Pancreas (tissue), 10 donors: ENCODE measurements at regions not wholly inside any gene's neighbourhood (a gene's known extent, or its start where the extent isn't known, plus 50 kb on each side); places are given as distances from the start of the nearest gene placed in this dataset.

Source experiments
- ATAC-seq, 4 donors: fragments of 200-7000 bp; cut with Tn5 transposase; one replicate each; pipeline versions ENCODE4 v1.8.0 to v1.9.1; 2020; ENCODE audit warnings: mild to moderate bottlenecking in 4 of 4, moderate library complexity in 4 of 4
- DNase-seq, 6 donors: peaks; one replicate each; pipeline ENCODE4 v3.0.0-alpha.2; 2020
- FAIRE-seq: peaks from 2 replicates; lab custom pipeline; 2012; peaks lifted over from hg19 to GRCh38; lab: Jason Lieb, UNC
- H3K27ac ChIP-seq, 4 donors: fragments of 200-600 bp; sonication (generic); 1 replicate in 3 of 4; 2 replicates in 1 of 4; pipeline versions ENCODE4 v1.5.0 to v1.8.0; 2020
- H3K27me3 ChIP-seq, 4 donors: fragments of 200-600 bp; one replicate each; pipeline ENCODE4 v1.8.0; 2021
- H3K36me3 ChIP-seq, 3 donors: fragments of 200-600 bp; sonication (generic) in 1 of 3; one replicate each; pipeline versions ENCODE4 v1.5.0 to v1.8.0; 2020 to 2021
- H3K4me1 ChIP-seq, 3 donors: fragments of 200-600 bp; one replicate each; pipeline ENCODE4 v1.8.0; 2021
- H3K4me3 ChIP-seq, 4 donors: fragments of 200-600 bp; sonication (generic) in 2 of 4; one replicate each; pipeline versions ENCODE4 v1.5.0 to v1.8.0; 2020 to 2021
- H3K9me3 ChIP-seq, 4 donors: fragments of 200-600 bp; one replicate each; pipeline ENCODE4 v1.8.0; 2021
- CTCF ChIP-seq, 4 donors: fragments of 200-600 bp; sonication (generic) in 3 of 4; IDR thresholded peaks; one replicate each; pipeline versions ENCODE4 v1.5.0 to v1.8.0; 2021; ENCODE audit warnings: antibody characterized with exemption in 4 of 4
- WGBS, 2 donors: extraction: QIAGEN DNeasy Blood & Tissue Kit; methylation state at CpG; one replicate each; pipeline ENCODE4 v1.1.7; 2013; 5-methylcytosine and 5-hydroxymethylcytosine counted together
- intact Hi-C, 3 donors: fragments of 100-400 bp; cut with DNase I; formaldehyde crosslinking; loops; one replicate each; pipeline versions ENCODE4 v1.11.1 to v1.14.2; 2022
- donor health status: healthy with polysubstance abuse.
- donor health status: DM: no; HTN: no; CAD: no; lungs with moderate emphysema.
- donor health status: DM: no; HTN: no; CAD: no.
- donor health status: control.
- donor health status: control.
- donor health status: Bipolar disorder and iron deficiency.
- donor health status: DM: yes; HTN: yes; CAD: no.
- donor health status: DM: no; HTN: no; CAD: no.
- donor health status: DM: no; HTN: no; CAD: no.
- donor health status: DM: yes; HTN: yes; CAD: no.

GRCh38 chr13:111561091-111561781 is 240.8 kb downstream of the TEX29 start:
- no peaks in the 10 kb centered on the region for H3K36me3 ChIP-seq
- FAIRE-seq: no peak
- H3K27me3 ChIP-seq: no peaks in the 10 kb centered on the region
- TF ChIP-seq CTCF (IDR thresholded peaks at IDR 0.05): no peak
- H3K9me3 ChIP-seq: no peaks in the 10 kb centered on the region
- no peak for DNase-seq
- WGBS, 2 donors: 85 to 92% methylated on average over 16 of the region's 16 CpGs
- no peak overlapping the region for H3K4me3 ChIP-seq
- no peak for ATAC-seq
- H3K27ac ChIP-seq: no peak overlapping the region
- no peaks in the 10 kb centered on the region for H3K4me1 ChIP-seq
- intact Hi-C loops: no loop called here

GRCh38 chr13:111562716-111563115 is 242.3 kb downstream of the TEX29 start:
- WGBS, 2 donors: 76 to 83% methylated on average over 4 of the region's 4 CpGs
- ATAC-seq (no peak), DNase-seq (no peak), FAIRE-seq (no peak)
- H3K27me3 ChIP-seq: no peaks in the 10 kb centered on the region
- H3K9me3 ChIP-seq: no peaks in the 10 kb centered on the region
- no peak overlapping the region for H3K27ac ChIP-seq
- H3K4me1 ChIP-seq: no peaks in the 10 kb centered on the region
- TF ChIP-seq CTCF (IDR thresholded peaks at IDR 0.05): no peak
- H3K4me3 ChIP-seq: no peak overlapping the region
- intact Hi-C loops: no loop called here
- H3K36me3 ChIP-seq: no peaks in the 10 kb centered on the region

GRCh38 chr13:111564606-111565005 is 244.2 kb downstream of the TEX29 start:
- ATAC-seq (no peak), DNase-seq (no peak), FAIRE-seq (no peak)
- no peaks in the 10 kb centered on the region for H3K36me3 ChIP-seq
- H3K9me3 ChIP-seq: no peaks in the 10 kb centered on the region
- WGBS, 2 donors: 64 to 69% methylated on average over 8 of the region's 8 CpGs
- H3K4me3 ChIP-seq: no peak overlapping the region
- H3K27me3 ChIP-seq: no peaks in the 10 kb centered on the region
- H3K4me1 ChIP-seq: no peaks in the 10 kb centered on the region
- H3K27ac ChIP-seq: no peak overlapping the region
- no peak for TF ChIP-seq CTCF (IDR thresholded peaks at IDR 0.05)
- intact Hi-C loops: no loop called here

- H3K36me3 ChIP-seq: no peaks in the 10 kb centered on the region
- 78 to 83% methylated on average over 10 of the region's 10 CpGs for WGBS, 2 donors
- ATAC-seq: no peak
- no peak for TF ChIP-seq CTCF (IDR thresholded peaks at IDR 0.05)
- H3K9me3 ChIP-seq: no peaks in the 10 kb centered on the region
- H3K27me3 ChIP-seq: no peaks in the 10 kb centered on the region
- H3K27ac ChIP-seq: no peak overlapping the region
- no peak for DNase-seq
- intact Hi-C loops: no loop called here
- H3K4me1 ChIP-seq: no peaks in the 10 kb centered on the region
- FAIRE-seq: no peak
- no peak overlapping the region for H3K4me3 ChIP-seq
Measured at GRCh38 chr13:111565400-111565799, 245.0 kb downstream of the TEX29 start.

GRCh38 chr13:111566567-111566966 is 246.1 kb downstream of the TEX29 start:
- ATAC-seq: no peak
- intact Hi-C loops: no loop called here
- Histone ChIP-seq H3K27ac (no peak overlapping the region), H3K4me1 (no peaks in the 10 kb centered on the region), H3K9me3 (no peaks in the 10 kb centered on the region), H3K4me3 (no peak overlapping the region), H3K27me3 (no peaks in the 10 kb centered on the region), H3K36me3 (no peaks in the 10 kb centered on the region)
- FAIRE-seq: no peak
- WGBS, 2 donors: 89 to 94% methylated on average over 12 of the region's 12 CpGs
- TF ChIP-seq CTCF (IDR thresholded peaks at IDR 0.05): no peak
- DNase-seq: no peak
